SK-N-SH treated with all-trans-retinoic acid at 6 μM for 48 hours (cell line): ENCODE measurements at regions not wholly inside any gene's neighbourhood (a gene's known extent, or its start where the extent isn't known, plus 50 kb on each side); places are given as distances from the start of the nearest gene placed in this dataset.

ENCODE experiments used
- ATAC-seq: fragments of 200-7000 bp; cut with Tn5 transposase; 3 replicates; pipeline ENCODE4 v1.9.1; 2020; ENCODE audit warnings: mild to moderate bottlenecking, moderate library complexity
- ARNTL ChIP-seq: fragments of 450-650 bp; formaldehyde crosslinking; IDR thresholded peaks from 2 replicates; pipeline ENCODE4 v1.5.0; 2020; ENCODE audit warnings: low read depth, mild to moderate bottlenecking, moderate library complexity, borderline replicate concordance
- BACH2 ChIP-seq: fragments of 250-450 bp; sonication (Bioruptor Pico); IDR thresholded peaks from 2 replicates; pipeline ENCODE4 v1.9.0; 2021; ENCODE audit warnings: mild to moderate bottlenecking, borderline replicate concordance
- CSDC2 ChIP-seq: fragments of 250-450 bp; sonication (Bioruptor Pico); IDR thresholded peaks from 2 replicates; pipeline ENCODE4 v1.5.0; 2020; ENCODE audit warnings: mild to moderate bottlenecking, moderate library complexity
- ESRRG ChIP-seq: fragments of 250-450 bp; sonication (Bioruptor Pico); IDR thresholded peaks from 2 replicates; pipeline ENCODE4 v1.6.1; 2021; ENCODE audit warnings: mild to moderate bottlenecking
- GLIS3 ChIP-seq: fragments of 250-450 bp; sonication (Bioruptor Pico); IDR thresholded peaks from 2 replicates; pipeline ENCODE4 v1.5.0; 2020; ENCODE audit warnings: mild to moderate bottlenecking, moderate library complexity
- ISL1 ChIP-seq: fragments of 250-450 bp; sonication (Bioruptor Pico); IDR thresholded peaks from 2 replicates; pipeline ENCODE4 v2.1.2; 2022; ENCODE audit warnings: mild to moderate bottlenecking, moderate library complexity
- OSR1 ChIP-seq: fragments of 250-450 bp; sonication (Bioruptor Pico); IDR thresholded peaks from 2 replicates; pipeline ENCODE4 v1.8.0; 2022; ENCODE audit warnings: moderate library complexity, mild to moderate bottlenecking, inconsistent platforms
- PPARA ChIP-seq: fragments of 250-450 bp; sonication (Bioruptor Pico); IDR thresholded peaks from 2 replicates; pipeline ENCODE4 v1.5.0; 2020; ENCODE audit warnings: mild to moderate bottlenecking, borderline replicate concordance
- RARB ChIP-seq: fragments of 250-450 bp; sonication (Bioruptor Pico); IDR thresholded peaks from 2 replicates; pipeline ENCODE4 v1.8.0; 2021; ENCODE audit warnings: mild to moderate bottlenecking, moderate library complexity
- SNAI2 ChIP-seq: fragments of 250-450 bp; sonication (Bioruptor Pico); IDR thresholded peaks from 2 replicates; pipeline ENCODE4 v1.5.0; 2020; ENCODE audit warnings: mild to moderate bottlenecking, moderate library complexity
- TOX ChIP-seq: fragments of 250-450 bp; sonication (Bioruptor Pico); IDR thresholded peaks from 2 replicates; pipeline ENCODE4 v1.8.0; 2021; ENCODE audit warnings: mild to moderate bottlenecking, moderate library complexity, borderline replicate concordance
- ZC3H10 ChIP-seq: fragments of 250-450 bp; sonication (Bioruptor Pico); IDR thresholded peaks from 2 replicates; pipeline ENCODE4 v1.5.1; 2021; ENCODE audit warnings: mild to moderate bottlenecking, moderate library complexity
- ZFP3 ChIP-seq: fragments of 250-450 bp; sonication (Bioruptor Pico); IDR thresholded peaks from 2 replicates; pipeline ENCODE4 v1.5.0; 2020; ENCODE audit warnings: mild to moderate bottlenecking, moderate library complexity
- ZFP30 ChIP-seq: fragments of 450-650 bp; formaldehyde crosslinking; IDR thresholded peaks from 2 replicates; pipeline ENCODE4 v1.5.0; 2022; ENCODE audit warnings: mild to moderate bottlenecking, moderate library complexity
- ZNF565 ChIP-seq: fragments of 450-650 bp; formaldehyde crosslinking; conservative IDR thresholded peaks from 2 replicates; pipeline ENCODE4 v1.5.0; 2020; ENCODE audit warnings: low read depth, mild to moderate bottlenecking, moderate library complexity
- ZNF70 ChIP-seq: fragments of 450-650 bp; formaldehyde crosslinking; IDR thresholded peaks from 2 replicates; pipeline ENCODE4 v1.5.0; 2020; ENCODE audit warnings: mild to moderate bottlenecking, moderate library complexity
- ZNF8 ChIP-seq: fragments of 450-650 bp; formaldehyde crosslinking; IDR thresholded peaks from 2 replicates; pipeline ENCODE4 v1.5.0; 2020; ENCODE audit warnings: mild to moderate bottlenecking, moderate library complexity
- TF ChIP-seq, protein P1 (sequence below): fragments of 250-450 bp; sonication (Bioruptor Pico); IDR thresholded peaks from 2 replicates; pipeline ENCODE4 v1.8.0; 2021; ENCODE audit warnings: low read depth, mild to moderate bottlenecking, moderate library complexity, borderline replicate concordance
- TF ChIP-seq, protein P2 (sequence below): fragments of 250-450 bp; sonication (Bioruptor Pico); IDR thresholded peaks from 2 replicates; pipeline ENCODE4 v1.5.1; 2021; ENCODE audit warnings: mild to moderate bottlenecking, moderate library complexity
- TF ChIP-seq, protein P3 (sequence below): fragments of 250-450 bp; sonication (Bioruptor Pico); IDR thresholded peaks from 2 replicates; pipeline ENCODE4 v1.8.0; 2020; ENCODE audit warnings: mild to moderate bottlenecking, moderate library complexity, borderline replicate concordance
- TF ChIP-seq, protein P4 (sequence below): fragments of 250-450 bp; sonication (Bioruptor Pico); IDR thresholded peaks from 2 replicates; pipeline ENCODE4 v1.5.0; 2020; ENCODE audit warnings: mild to moderate bottlenecking, moderate library complexity
- TF ChIP-seq, protein P5 (sequence below): fragments of 250-450 bp; sonication (Bioruptor Pico); IDR thresholded peaks from 2 replicates; pipeline ENCODE4 v1.5.1; 2020; ENCODE audit warnings: low read depth, mild to moderate bottlenecking, moderate library complexity

DNA sequence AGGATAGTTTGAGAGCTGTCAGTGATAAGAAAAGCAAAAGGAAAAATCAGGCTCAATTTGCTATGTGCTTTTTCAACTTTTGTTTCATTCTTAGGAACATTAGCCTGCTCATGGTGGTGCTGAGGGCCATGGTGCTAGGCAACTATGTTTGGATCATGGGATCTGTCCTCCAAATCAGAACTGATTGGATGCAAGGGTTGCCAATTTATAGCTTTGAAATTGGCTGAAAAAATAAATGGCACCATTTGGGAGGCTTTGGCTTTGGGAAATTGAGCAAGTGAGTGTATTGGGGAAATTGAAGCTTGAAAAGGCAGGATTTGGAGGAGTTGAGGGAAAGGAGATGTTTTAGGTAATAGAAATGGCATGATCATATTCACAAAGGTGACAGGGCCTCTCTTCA lies 103.8 kb downstream of the CYP26A1 start:
- TF ChIP-seq ZFP3 (CRISPR knock-in tag), result no peak
- no peak for TF ChIP-seq PPARA (CRISPR knock-in tag)
- TF ChIP-seq, protein P1, sequence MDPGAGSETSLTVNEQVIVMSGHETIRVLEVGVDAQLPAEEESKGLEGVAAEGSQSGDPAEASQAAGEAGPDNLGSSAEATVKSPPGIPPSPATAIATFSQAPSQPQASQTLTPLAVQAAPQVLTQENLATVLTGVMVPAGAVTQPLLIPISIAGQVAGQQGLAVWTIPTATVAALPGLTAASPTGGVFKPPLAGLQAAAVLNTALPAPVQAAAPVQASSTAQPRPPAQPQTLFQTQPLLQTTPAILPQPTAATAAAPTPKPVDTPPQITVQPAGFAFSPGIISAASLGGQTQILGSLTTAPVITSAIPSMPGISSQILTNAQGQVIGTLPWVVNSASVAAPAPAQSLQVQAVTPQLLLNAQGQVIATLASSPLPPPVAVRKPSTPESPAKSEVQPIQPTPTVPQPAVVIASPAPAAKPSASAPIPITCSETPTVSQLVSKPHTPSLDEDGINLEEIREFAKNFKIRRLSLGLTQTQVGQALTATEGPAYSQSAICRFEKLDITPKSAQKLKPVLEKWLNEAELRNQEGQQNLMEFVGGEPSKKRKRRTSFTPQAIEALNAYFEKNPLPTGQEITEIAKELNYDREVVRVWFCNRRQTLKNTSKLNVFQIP (CRISPR knock-in tag), result no peak
- TF ChIP-seq ZFP30 (CRISPR knock-in tag), result no peak
- TF ChIP-seq SNAI2 (CRISPR knock-in tag), result no peak
- TF ChIP-seq GLIS3 (CRISPR knock-in tag), result no peak
- no peak for ATAC-seq

DNA sequence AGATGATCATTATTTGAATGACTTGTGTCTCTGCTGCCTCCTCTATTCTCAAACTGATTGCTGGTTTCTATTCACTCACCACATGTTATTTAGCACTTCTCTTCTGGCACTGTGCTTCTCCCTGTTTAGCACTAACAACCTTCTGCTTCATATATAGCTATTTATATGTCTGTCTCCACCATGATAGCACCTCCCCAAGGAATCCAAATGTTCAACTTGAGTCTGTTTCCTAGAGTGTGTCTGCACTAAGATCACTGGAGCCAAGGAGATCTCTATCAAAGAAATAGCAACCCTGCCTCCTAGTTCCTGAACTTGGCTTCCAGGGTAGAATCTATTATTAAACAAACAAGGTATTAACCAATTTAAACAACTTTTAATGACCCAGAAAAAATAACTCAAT lies 104.5 kb downstream of the CYP26A1 start:
- no peak for TF ChIP-seq ZNF8 (CRISPR knock-in tag)
- no peak for TF ChIP-seq ZFP3 (CRISPR knock-in tag)
- no peak for TF ChIP-seq RARB (CRISPR knock-in tag)
- TF ChIP-seq PPARA (CRISPR knock-in tag), result no peak
- TF ChIP-seq OSR1 (CRISPR knock-in tag), result no peak
- no peak for TF ChIP-seq ZC3H10 (CRISPR knock-in tag)
- TF ChIP-seq GLIS3 (CRISPR knock-in tag), result no peak
- TF ChIP-seq, protein P2, sequence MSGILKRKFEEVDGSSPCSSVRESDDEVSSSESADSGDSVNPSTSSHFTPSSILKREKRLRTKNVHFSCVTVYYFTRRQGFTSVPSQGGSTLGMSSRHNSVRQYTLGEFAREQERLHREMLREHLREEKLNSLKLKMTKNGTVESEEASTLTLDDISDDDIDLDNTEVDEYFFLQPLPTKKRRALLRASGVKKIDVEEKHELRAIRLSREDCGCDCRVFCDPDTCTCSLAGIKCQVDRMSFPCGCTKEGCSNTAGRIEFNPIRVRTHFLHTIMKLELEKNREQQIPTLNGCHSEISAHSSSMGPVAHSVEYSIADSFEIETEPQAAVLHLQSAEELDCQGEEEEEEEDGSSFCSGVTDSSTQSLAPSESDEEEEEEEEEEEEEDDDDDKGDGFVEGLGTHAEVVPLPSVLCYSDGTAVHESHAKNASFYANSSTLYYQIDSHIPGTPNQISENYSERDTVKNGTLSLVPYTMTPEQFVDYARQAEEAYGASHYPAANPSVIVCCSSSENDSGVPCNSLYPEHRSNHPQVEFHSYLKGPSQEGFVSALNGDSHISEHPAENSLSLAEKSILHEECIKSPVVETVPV (CRISPR knock-in tag), result no peak
- TF ChIP-seq ZFP30 (CRISPR knock-in tag), result no peak
- TF ChIP-seq BACH2, result no peak
- no peak for TF ChIP-seq TOX (CRISPR knock-in tag)
- TF ChIP-seq ISL1 (CRISPR knock-in tag), result no peak
- no peak for TF ChIP-seq ARNTL (CRISPR knock-in tag)
- no peak for ATAC-seq

DNA sequence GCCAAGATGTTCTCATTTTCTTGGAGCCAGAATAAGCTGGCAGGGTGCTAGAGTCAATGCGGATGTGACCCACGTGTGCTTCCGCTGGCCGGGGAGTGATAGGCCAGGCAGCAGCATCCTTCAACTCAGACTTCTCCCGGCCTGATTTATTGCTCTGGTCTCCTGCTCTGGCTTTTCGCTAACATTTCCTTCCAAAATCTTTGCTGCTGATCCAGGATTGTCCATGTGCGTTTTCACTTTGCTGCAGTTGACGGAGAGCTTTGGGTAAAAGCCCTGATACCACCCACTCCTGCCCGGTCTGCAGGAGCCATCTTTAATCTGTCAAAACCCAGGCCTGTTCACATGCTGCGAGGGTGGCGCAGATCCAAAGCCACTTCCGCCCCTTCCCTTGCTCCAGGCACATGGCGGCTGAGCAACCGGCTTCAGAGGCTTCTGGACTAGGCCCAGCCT lies 106.8 kb downstream of the CYP26A1 start:
- no peak for ATAC-seq
- TF ChIP-seq ZNF565 (CRISPR knock-in tag) (no peak), ESRRG (no peak), ZNF8 (CRISPR knock-in tag) (no peak), SNAI2 (CRISPR knock-in tag) (no peak), OSR1 (CRISPR knock-in tag) (no peak), ZFP30 (CRISPR knock-in tag) (no peak), CSDC2 (CRISPR knock-in tag) (no peak), ZNF70 (CRISPR knock-in tag) (no peak), ZFP3 (CRISPR knock-in tag) (no peak), TOX (CRISPR knock-in tag) (no peak), BACH2 (no peak), ARNTL (CRISPR knock-in tag) (no peak)
- TF ChIP-seq, protein P3, sequence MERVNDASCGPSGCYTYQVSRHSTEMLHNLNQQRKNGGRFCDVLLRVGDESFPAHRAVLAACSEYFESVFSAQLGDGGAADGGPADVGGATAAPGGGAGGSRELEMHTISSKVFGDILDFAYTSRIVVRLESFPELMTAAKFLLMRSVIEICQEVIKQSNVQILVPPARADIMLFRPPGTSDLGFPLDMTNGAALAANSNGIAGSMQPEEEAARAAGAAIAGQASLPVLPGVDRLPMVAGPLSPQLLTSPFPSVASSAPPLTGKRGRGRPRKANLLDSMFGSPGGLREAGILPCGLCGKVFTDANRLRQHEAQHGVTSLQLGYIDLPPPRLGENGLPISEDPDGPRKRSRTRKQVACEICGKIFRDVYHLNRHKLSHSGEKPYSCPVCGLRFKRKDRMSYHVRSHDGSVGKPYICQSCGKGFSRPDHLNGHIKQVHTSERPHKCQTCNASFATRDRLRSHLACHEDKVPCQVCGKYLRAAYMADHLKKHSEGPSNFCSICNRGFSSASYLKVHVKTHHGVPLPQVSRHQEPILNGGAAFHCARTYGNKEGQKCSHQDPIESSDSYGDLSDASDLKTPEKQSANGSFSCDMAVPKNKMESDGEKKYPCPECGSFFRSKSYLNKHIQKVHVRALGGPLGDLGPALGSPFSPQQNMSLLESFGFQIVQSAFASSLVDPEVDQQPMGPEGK (CRISPR knock-in tag), result no peak
- TF ChIP-seq, protein P4, sequence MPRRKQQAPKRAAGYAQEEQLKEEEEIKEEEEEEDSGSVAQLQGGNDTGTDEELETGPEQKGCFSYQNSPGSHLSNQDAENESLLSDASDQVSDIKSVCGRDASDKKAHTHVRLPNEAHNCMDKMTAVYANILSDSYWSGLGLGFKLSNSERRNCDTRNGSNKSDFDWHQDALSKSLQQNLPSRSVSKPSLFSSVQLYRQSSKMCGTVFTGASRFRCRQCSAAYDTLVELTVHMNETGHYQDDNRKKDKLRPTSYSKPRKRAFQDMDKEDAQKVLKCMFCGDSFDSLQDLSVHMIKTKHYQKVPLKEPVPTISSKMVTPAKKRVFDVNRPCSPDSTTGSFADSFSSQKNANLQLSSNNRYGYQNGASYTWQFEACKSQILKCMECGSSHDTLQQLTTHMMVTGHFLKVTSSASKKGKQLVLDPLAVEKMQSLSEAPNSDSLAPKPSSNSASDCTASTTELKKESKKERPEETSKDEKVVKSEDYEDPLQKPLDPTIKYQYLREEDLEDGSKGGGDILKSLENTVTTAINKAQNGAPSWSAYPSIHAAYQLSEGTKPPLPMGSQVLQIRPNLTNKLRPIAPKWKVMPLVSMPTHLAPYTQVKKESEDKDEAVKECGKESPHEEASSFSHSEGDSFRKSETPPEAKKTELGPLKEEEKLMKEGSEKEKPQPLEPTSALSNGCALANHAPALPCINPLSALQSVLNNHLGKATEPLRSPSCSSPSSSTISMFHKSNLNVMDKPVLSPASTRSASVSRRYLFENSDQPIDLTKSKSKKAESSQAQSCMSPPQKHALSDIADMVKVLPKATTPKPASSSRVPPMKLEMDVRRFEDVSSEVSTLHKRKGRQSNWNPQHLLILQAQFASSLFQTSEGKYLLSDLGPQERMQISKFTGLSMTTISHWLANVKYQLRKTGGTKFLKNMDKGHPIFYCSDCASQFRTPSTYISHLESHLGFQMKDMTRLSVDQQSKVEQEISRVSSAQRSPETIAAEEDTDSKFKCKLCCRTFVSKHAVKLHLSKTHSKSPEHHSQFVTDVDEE (CRISPR knock-in tag), result no peak
- TF ChIP-seq, protein P1 (CRISPR knock-in tag), result no peak
- TF ChIP-seq, protein P2 (CRISPR knock-in tag), result no peak
- TF ChIP-seq, protein P5, sequence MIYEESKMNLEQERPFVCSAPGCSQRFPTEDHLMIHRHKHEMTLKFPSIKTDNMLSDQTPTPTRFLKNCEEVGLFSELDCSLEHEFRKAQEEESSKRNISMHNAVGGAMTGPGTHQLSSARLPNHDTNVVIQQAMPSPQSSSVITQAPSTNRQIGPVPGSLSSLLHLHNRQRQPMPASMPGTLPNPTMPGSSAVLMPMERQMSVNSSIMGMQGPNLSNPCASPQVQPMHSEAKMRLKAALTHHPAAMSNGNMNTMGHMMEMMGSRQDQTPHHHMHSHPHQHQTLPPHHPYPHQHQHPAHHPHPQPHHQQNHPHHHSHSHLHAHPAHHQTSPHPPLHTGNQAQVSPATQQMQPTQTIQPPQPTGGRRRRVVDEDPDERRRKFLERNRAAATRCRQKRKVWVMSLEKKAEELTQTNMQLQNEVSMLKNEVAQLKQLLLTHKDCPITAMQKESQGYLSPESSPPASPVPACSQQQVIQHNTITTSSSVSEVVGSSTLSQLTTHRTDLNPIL, result no peak
